Endothelial cell of umbilical vein (primary cell): ENCODE measurements at regions not wholly inside any gene's neighbourhood (a gene's known extent, or its start where the extent isn't known, plus 50 kb on each side); places are given as distances from the start of the nearest gene placed in this dataset.

Experiments used
- BruUV-seq: library from RNA; stranded (reverse); fragments of 400-500 nt; replicated peaks from 2 replicates; lab custom pipeline; 2021; lab: Mats Ljungman, UMichigan
- CTCF ChIA-PET: fragments of 300-600, 350-600 bp; sonication (Branson Sonifier 250); formaldehyde crosslinking; loops from one replicate; lab custom pipeline; 2021; ENCODE audit warnings: antibody characterized with exemption, inconsistent platforms; lab: Charles Lee
- POLR2A ChIA-PET: fragments of 300-600, 350-600 bp; sonication (Branson Sonifier 250); formaldehyde crosslinking; loops from one replicate; lab custom pipeline; 2021; ENCODE audit warnings: antibody characterized with exemption, inconsistent platforms; lab: Charles Lee
- DNase-seq: peaks from one replicate; pipeline ENCODE4 v3.0.0-alpha.2; 2011; ENCODE audit warnings: low read depth, low spot score
- FAIRE-seq: peaks from 2 replicates; lab custom pipeline; 2011; peaks lifted over from hg19 to GRCh38; lab: Jason Lieb, UNC
- H2AFZ ChIP-seq: 2 replicates; pipeline ENCODE4 v1.6.0; 2012; ENCODE audit warnings: low read depth, low read length, control low read depth, inconsistent platforms
- H3K27ac ChIP-seq: 2 replicates; pipeline ENCODE4 v1.5.1; 2011; ENCODE audit warnings: low read depth, mild to moderate bottlenecking, control low read depth, low read length, moderate library complexity; ENCODE audit not compliant: insufficient read depth
- H3K27me3 ChIP-seq, 2 experiments: 2 replicates each; pipeline versions ENCODE4 v1.6.0 to v1.6.1; 2011; ENCODE audit warnings: low read length in 2 of 2, mixed read lengths in 1 of 2; ENCODE audit not compliant: control insufficient read depth in 2 of 2, insufficient read depth in 2 of 2
- H3K36me3 ChIP-seq, 2 experiments: 2 replicates in 1 of 2; 3 replicates in 1 of 2; pipeline ENCODE4 v1.5.1; 2011; ENCODE audit warnings: low read length in 2 of 2, mild to moderate bottlenecking in 1 of 2, moderate library complexity in 1 of 2; ENCODE audit not compliant: control insufficient read depth in 2 of 2, insufficient read depth in 2 of 2; ENCODE audit errors: extremely low read depth in 1 of 2
- H3K4me1 ChIP-seq: 3 replicates; pipeline ENCODE4 v1.5.1; 2011; ENCODE audit warnings: mild to moderate bottlenecking, low read length; ENCODE audit not compliant: control insufficient read depth, insufficient read depth; ENCODE audit errors: extremely low read depth
- H3K4me2 ChIP-seq: 2 replicates; pipeline ENCODE4 v1.6.1; 2011; ENCODE audit warnings: low read length, control low read depth, mixed read lengths; ENCODE audit not compliant: insufficient read depth
- H3K4me3 ChIP-seq, 3 experiments: fragments of 200-600 bp in 1 of 3; sonication (generic), shearing (Covaris generic) in 1 of 3; replicated peaks in 1 of 3; 2 replicates each; pipeline ENCODE4 v1.5.1; 2011 to 2016; ENCODE audit warnings: control low read depth in 3 of 3, low read length in 3 of 3, mild to moderate bottlenecking in 2 of 3, inconsistent platforms in 1 of 3, low read depth in 1 of 3, moderate library complexity in 1 of 3; ENCODE audit not compliant: insufficient read depth in 1 of 3
- H3K79me2 ChIP-seq: 2 replicates; pipeline ENCODE4 v1.6.0; 2012; ENCODE audit warnings: low read length, inconsistent platforms; ENCODE audit not compliant: control insufficient read depth, insufficient read depth
- H3K9ac ChIP-seq: replicated peaks from 2 replicates; pipeline ENCODE3; 2011; ENCODE audit warnings: low read length, control low read depth; ENCODE audit not compliant: insufficient read depth; ENCODE audit errors: extremely low read depth
- H3K9me1 ChIP-seq: replicated peaks from 3 replicates; pipeline ENCODE4 v1.6.0; 2011; ENCODE audit warnings: mild to moderate bottlenecking, low read length; ENCODE audit not compliant: control insufficient read depth, insufficient read depth; ENCODE audit errors: extremely low read depth
- H3K9me3 ChIP-seq: replicated peaks from 2 replicates; pipeline ENCODE4 v1.5.1; 2012; ENCODE audit warnings: low read length, inconsistent platforms; ENCODE audit not compliant: control insufficient read depth, insufficient read depth
- H4K20me1 ChIP-seq: replicated peaks from 2 replicates; pipeline ENCODE3; 2011; ENCODE audit warnings: mild to moderate bottlenecking, low read length; ENCODE audit not compliant: control insufficient read depth, insufficient read depth; ENCODE audit errors: extremely low read depth
- CTCF ChIP-seq, 2 donors: IDR thresholded peaks; 1 replicate in 1 of 2; 2 replicates in 1 of 2; pipeline ENCODE4 v1.5.1; 2011; ENCODE audit warnings: low read length in 2 of 2, mild to moderate bottlenecking in 2 of 2, moderate library complexity in 2 of 2, control low read depth in 1 of 2, inconsistent platforms in 1 of 2, low read depth in 1 of 2; ENCODE audit not compliant: insufficient read depth in 1 of 2; ENCODE audit errors: extremely low read depth in 1 of 2
- EZH2 ChIP-seq: IDR thresholded peaks from 2 replicates; pipeline ENCODE4 v1.6.1; 2012; ENCODE audit warnings: borderline replicate concordance, low read depth, mild to moderate bottlenecking, moderate library complexity, low read length, inconsistent platforms; ENCODE audit not compliant: severe bottlenecking
- FOS ChIP-seq: IDR thresholded peaks from 2 replicates; pipeline ENCODE4 v1.6.1; 2011; ENCODE audit warnings: mild to moderate bottlenecking, low read length, moderate library complexity, borderline replicate concordance; ENCODE audit not compliant: insufficient read depth
- GATA2 ChIP-seq: IDR thresholded peaks from 2 replicates; pipeline ENCODE4 v1.7.0; 2011; ENCODE audit warnings: low read depth, mild to moderate bottlenecking, moderate library complexity, mixed read lengths, low read length; ENCODE audit not compliant: insufficient read length, insufficient read depth
- JUN ChIP-seq: IDR thresholded peaks from 2 replicates; pipeline ENCODE4 v1.6.1; 2011; ENCODE audit warnings: borderline replicate concordance, low read depth; ENCODE audit not compliant: insufficient read length, insufficient read depth
- MAX ChIP-seq: IDR thresholded peaks from 2 replicates; pipeline ENCODE4 v1.6.1; 2011; ENCODE audit not compliant: insufficient read depth, insufficient read length
- MYC ChIP-seq: IDR thresholded peaks from one replicate; pipeline ENCODE4 v1.6.1; 2011; ENCODE audit warnings: mild to moderate bottlenecking, low read depth, low read length
- POLR2A ChIP-seq: IDR thresholded peaks from 2 replicates; pipeline ENCODE4 v1.6.1; 2012; ENCODE audit warnings: low read depth, mild to moderate bottlenecking, control low read depth, low read length
- POLR2AphosphoS5 ChIP-seq: IDR thresholded peaks from 2 replicates; pipeline ENCODE4 v1.6.1; 2012; ENCODE audit warnings: low read depth, mild to moderate bottlenecking, control low read depth, low read length, moderate library complexity; ENCODE audit not compliant: insufficient read depth
- dilution Hi-C: fragments of 300-500 bp; cut with MboI; formaldehyde crosslinking; loops from one replicate; pipeline ENCODE4 v1.15.0; 2019; ENCODE audit warnings: low sequenced_read_pairs; ENCODE audit not compliant: extremely low pct_ligation_motif_present
- intact Hi-C: fragments of 100-400 bp; cut with micrococcal nuclease; formaldehyde crosslinking; loops from one replicate; pipeline ENCODE4 v1.10.0; 2022

GRCh38 chr1:181208083-181208482, 119.6 kb downstream of the IER5 start:
- Histone ChIP-seq H3K4me2 (no peak overlapping the region), H3K27ac (no peak overlapping the region), H3K4me3 (no peak overlapping the region), H3K9ac (no peak overlapping the region), H3K9me3 (no peaks in the 10 kb centered on the region), H3K79me2 (no peaks in the 10 kb centered on the region), H3K4me1 (no peaks in the 10 kb centered on the region), H2AFZ (no peak overlapping the region), H3K9me1 (no peaks in the 10 kb centered on the region), H4K20me1 (no peaks in the 10 kb centered on the region), H3K27me3 (no peaks in the 10 kb centered on the region), H3K36me3 (no peaks in the 10 kb centered on the region)
- DNase-seq (no peak), FAIRE-seq (no peak)
- ChIA-PET POLR2A (no interaction called here), CTCF (interaction anchor here (2.3 kb wide), 1 partner anchor 217 kb away, joined by 6 read pairs; no protein-coding TSS in a partner anchor)
- intact Hi-C loops (no loop called here), dilution Hi-C loops (loop anchor here (25.0 kb wide), 1 partner anchor 204 kb away; no protein-coding TSS in a partner anchor)
- BruUV-seq, result no TSS peak
- TF ChIP-seq MAX (no peak), EZH2 (no peak), FOS (no peak), JUN (no peak), GATA2 (no peak), CTCF (IDR thresholded peaks at IDR 0.05; ENCODE audit: extremely low read depth in 1 of 2, insufficient read depth in 1 of 2, low read depth in 1 of 2, low read length in 2 of 2) (no peak), POLR2AphosphoS5 (no peak), MYC (no peak), POLR2A (no peak)
